ENCODE measurements at regions not wholly inside any gene's neighbourhood (a gene's known extent, or its start where the extent isn't known, plus 50 kb on each side); places are given as distances from the start of the nearest gene placed in this dataset.

DNA sequence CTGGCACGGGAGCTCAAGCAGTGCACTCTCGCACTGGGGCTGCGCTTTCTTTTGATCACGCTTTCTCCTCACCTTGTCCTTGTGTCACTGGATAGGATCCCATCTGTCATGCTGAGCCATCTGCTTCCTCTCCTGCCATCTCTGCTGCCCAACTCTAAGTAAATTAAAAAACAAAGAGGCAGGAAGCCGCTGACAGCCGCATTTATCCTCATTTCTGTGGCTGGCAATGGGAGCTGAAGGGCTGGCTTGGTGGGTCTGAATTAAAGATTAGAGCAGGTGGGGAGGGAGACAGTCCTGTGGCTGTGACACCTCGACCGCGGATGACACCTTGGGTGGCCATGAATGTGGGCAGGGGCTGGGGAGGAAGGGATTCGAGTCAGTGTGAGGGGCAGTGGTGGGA lies 159.2 kb upstream of the ALDH1B1 start:
- no peak for DNase-seq
- WGBS (ENCODE audit: insufficient coverage), result 86% methylated on average over 10 of the region's 10 CpGs

DNA sequence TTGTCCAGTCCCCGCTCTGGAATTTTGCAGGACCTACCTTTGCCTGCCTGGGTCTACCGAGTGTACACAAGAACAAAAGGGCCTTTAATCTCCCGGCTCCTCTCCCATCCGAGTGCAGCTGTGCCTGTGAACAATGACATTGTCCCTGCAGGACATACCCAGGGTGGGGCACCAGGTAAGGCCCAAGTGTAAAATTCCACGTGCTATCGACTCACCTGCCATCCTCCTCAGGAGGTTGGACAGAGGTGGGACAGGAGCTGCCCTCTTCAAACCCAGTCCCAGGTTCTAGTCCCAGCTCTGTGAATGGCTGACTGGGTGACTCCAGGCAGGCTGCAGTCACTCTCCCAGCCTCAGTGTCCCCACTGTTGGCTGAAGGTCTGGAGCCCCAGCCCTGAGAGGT lies 159.6 kb upstream of the ALDH1B1 start:
- WGBS (ENCODE audit: insufficient coverage), result 85% methylated on average over 6 of the region's 6 CpGs
- no peak overlapping the region for H3K27ac ChIP-seq (ENCODE audit: low read length)

More for the DNA sequence above, 159.2 kb upstream of the ALDH1B1 start:
- H3K27me3 ChIP-seq (ENCODE audit: control insufficient read depth, insufficient read depth, low read length), result peaks cover 4% of the 10 kb centered on the region
- no peaks in the 10 kb centered on the region for H3K9me3 ChIP-seq (replicated peaks; ENCODE audit: control insufficient read depth, low read depth, low read length)
- H3K27ac ChIP-seq (ENCODE audit: low read length), result no peak overlapping the region
- H3K36me3 ChIP-seq (ENCODE audit: control insufficient read depth, insufficient read depth, low read length), result no peaks in the 10 kb centered on the region
- H3K4me3 ChIP-seq (ENCODE audit: low read length), result no peak overlapping the region
- H3K4me1 ChIP-seq (ENCODE audit: control insufficient read depth, insufficient read depth, low read length), result peaks cover 5% of the 10 kb centered on the region

DNA sequence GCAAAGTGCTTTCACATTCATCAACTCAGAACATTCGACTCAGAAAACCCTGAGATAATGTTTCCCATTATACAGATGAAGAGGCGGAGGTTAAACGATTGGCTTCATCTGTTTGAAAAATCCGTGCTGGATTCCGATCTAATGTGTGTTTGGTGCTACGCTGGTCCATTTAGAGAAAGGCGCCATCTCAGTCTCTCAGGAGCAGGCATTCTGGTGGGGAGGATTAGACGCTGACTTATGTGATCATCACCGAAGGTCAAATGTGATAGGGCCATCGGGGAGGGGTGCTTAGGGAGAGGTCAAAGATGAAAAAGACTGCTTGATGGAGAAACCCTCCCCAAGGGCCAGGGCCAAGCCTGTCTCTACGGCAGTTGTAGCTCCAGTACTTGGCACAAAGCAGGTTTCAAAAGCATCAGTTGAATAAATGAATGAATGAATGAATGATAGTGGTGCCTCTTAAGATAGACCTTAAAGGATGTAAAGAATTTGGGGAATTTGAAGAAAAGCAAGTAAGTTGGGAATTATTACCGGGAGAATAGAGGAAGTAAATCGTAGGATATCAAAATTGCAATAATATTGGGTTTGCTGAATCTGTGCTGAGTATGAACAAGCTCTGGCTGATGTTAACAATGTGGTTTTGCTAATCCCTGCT lies 160.6 kb upstream of the SHB start:
- H3K9me3 ChIP-seq (replicated peaks; ENCODE audit: control insufficient read depth, low read depth, low read length), result no peaks in the 10 kb centered on the region
- DNase-seq, result no peak
- H3K27me3 ChIP-seq (ENCODE audit: control insufficient read depth, insufficient read depth, low read length), result peaks cover 14% of the 10 kb centered on the region
- peaks cover 21% of the 10 kb centered on the region for H3K4me1 ChIP-seq (ENCODE audit: control insufficient read depth, insufficient read depth, low read length)
- 72% methylated on average over 9 of the region's 13 CpGs for WGBS (ENCODE audit: insufficient coverage)
- no peak overlapping the region for H3K4me3 ChIP-seq (ENCODE audit: low read length)
- H3K27ac ChIP-seq (ENCODE audit: low read length), result no peak overlapping the region
- H3K36me3 ChIP-seq (ENCODE audit: control insufficient read depth, insufficient read depth, low read length), result no peaks in the 10 kb centered on the region

More for the DNA sequence above, 159.6 kb upstream of the ALDH1B1 start:
- H3K9me3 ChIP-seq (replicated peaks; ENCODE audit: control insufficient read depth, low read depth, low read length), result no peaks in the 10 kb centered on the region
- no peak overlapping the region for H3K4me3 ChIP-seq (ENCODE audit: low read length)
- peaks cover 9% of the 10 kb centered on the region for H3K4me1 ChIP-seq (ENCODE audit: control insufficient read depth, insufficient read depth, low read length)
- H3K36me3 ChIP-seq (ENCODE audit: control insufficient read depth, insufficient read depth, low read length), result no peaks in the 10 kb centered on the region
- peaks cover 8% of the 10 kb centered on the region for H3K27me3 ChIP-seq (ENCODE audit: control insufficient read depth, insufficient read depth, low read length)
- DNase-seq, result no peak

DNA sequence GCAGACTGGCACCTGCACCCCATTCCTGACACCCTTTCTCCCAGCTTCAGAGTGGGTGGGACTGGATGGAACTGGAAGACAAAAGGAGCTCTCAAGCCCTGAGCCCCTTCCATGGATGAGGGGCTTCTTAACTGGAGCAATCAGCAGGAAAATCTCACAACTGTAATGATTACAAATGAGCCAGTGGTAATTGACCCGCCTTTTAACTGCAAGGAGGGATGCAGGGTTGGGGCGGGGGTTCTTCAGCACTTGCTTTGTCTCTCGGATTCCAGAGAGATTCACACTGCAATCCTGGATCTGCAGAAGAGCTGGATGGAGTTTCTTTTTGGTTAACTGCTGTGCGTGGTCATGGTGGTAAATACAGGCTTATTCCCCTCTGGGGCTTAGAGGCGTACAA lies 160.1 kb upstream of the SHB start:
- Histone ChIP-seq H3K4me3 (ENCODE audit: low read length) (no peak overlapping the region), H3K36me3 (ENCODE audit: control insufficient read depth, insufficient read depth, low read length) (no peaks in the 10 kb centered on the region), H3K27me3 (ENCODE audit: control insufficient read depth, insufficient read depth, low read length) (peaks cover 14% of the 10 kb centered on the region), H3K4me1 (ENCODE audit: control insufficient read depth, insufficient read depth, low read length) (peaks cover 21% of the 10 kb centered on the region), H3K9me3 (replicated peaks; ENCODE audit: control insufficient read depth, low read depth, low read length) (no peaks in the 10 kb centered on the region), H3K27ac (ENCODE audit: low read length) (no peak overlapping the region)
- DNase-seq, result no peak
- no CpG with 5 or more reads among the region's 5 CpGs for WGBS (ENCODE audit: insufficient coverage)

DNA sequence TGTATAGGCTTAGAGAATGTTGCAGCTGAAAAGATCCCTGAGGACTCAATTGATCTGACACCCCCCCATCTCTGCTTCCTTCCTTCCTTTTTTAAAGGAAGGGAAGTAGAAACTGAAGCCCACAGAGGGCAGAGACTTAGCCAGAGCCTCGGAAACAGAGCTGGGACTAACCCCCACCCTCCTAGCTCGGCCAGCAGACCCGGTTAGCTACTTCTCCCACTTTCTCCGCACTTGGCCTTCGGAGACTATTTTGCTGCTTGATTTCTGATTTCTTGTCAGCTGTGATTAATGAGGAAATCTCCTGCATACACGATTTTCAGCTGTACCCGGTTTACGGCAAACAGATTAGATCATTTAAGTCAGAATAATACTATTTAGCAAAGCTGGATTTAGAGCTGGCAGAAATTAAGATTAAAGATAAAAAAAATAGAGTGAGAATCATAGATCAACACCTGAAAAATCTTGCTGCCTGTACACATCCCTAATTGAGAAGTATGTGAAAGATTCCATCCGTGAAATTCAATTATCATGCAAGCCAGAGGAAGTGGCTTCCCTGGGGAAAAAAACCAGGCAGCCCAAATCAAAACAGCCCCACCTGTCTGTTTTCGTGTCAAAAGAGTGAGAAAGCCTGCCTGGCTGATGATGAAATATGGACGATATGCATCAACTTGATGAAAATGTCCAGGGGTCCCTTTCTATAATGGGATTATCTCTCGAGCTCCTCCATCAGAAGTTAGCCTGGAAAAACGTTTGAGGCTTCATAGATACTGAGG lies 159.5 kb upstream of the SHB start:
- no peak overlapping the region for H3K4me3 ChIP-seq (ENCODE audit: low read length)
- H3K36me3 ChIP-seq (ENCODE audit: control insufficient read depth, insufficient read depth, low read length), result no peaks in the 10 kb centered on the region
- peaks cover 21% of the 10 kb centered on the region for H3K4me1 ChIP-seq (ENCODE audit: control insufficient read depth, insufficient read depth, low read length)
- H3K27ac ChIP-seq (ENCODE audit: low read length), result no peak overlapping the region
- DNase-seq, result no peak
- H3K27me3 ChIP-seq (ENCODE audit: control insufficient read depth, insufficient read depth, low read length), result peaks cover 12% of the 10 kb centered on the region
- WGBS (ENCODE audit: insufficient coverage), result no CpG with 5 or more reads among the region's 13 CpGs
- H3K9me3 ChIP-seq (replicated peaks; ENCODE audit: control insufficient read depth, low read depth, low read length), result no peaks in the 10 kb centered on the region

DNA sequence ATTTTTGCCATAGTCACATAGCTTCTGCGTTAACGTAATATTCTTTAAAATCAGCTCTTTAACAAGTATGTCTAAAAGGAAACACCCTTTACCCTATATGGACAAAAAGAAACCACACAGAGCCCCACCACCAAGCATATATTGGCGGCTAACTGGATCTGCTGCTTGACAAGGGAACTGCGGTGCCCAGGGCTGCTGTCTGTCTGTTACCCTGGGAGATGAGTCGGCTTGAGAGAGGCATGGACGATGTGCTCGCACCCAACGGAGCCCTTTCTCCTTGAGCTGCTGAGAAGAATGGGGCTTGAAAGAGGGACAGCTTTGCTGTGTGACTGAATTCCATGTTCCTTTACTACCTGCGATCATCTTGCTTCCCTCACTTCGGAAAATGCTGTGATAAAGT lies 158.6 kb upstream of the SHB start:
- no peak for DNase-seq
- Histone ChIP-seq H3K4me1 (ENCODE audit: control insufficient read depth, insufficient read depth, low read length) (peaks cover 21% of the 10 kb centered on the region), H3K9me3 (replicated peaks; ENCODE audit: control insufficient read depth, low read depth, low read length) (no peaks in the 10 kb centered on the region), H3K36me3 (ENCODE audit: control insufficient read depth, insufficient read depth, low read length) (no peaks in the 10 kb centered on the region), H3K27ac (ENCODE audit: low read length) (no peak overlapping the region), H3K27me3 (ENCODE audit: control insufficient read depth, insufficient read depth, low read length) (peaks cover 12% of the 10 kb centered on the region), H3K4me3 (ENCODE audit: low read length) (no peak overlapping the region)
- WGBS (ENCODE audit: insufficient coverage), result no CpG with 5 or more reads among the region's 10 CpGs

DNA sequence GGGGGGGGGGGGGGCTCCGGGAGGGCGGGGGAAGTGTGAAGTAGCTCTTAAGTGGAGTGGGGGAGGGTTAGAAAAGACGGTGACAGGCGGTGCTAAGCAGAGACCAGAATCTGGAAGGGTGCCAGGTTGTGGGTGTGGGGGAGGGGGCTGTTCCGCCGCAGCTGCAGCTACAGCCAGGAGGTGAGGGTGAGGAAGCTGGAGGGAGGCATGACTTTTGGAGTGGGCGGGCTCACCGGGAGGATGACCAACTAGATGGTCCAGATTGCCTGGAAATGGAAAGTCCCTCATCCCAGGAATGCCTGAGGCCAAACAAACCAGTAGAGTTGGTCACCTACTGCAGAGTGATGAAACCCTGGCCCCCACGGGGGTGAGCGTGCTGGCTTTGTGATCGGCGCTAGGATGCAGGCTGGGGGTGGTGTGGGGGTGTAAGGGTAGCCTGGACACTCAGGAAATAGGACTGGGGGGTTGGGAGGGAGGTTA lies 158.1 kb upstream of the SHB start:
- WGBS (ENCODE audit: insufficient coverage), result 8% methylated on average over 10 of the region's 12 CpGs
- DNase-seq, result peak; percentile 70
- H3K4me1 ChIP-seq (ENCODE audit: control insufficient read depth, insufficient read depth, low read length), result peaks cover 21% of the 10 kb centered on the region
- H3K36me3 ChIP-seq (ENCODE audit: control insufficient read depth, insufficient read depth, low read length), result no peaks in the 10 kb centered on the region
- H3K27me3 ChIP-seq (ENCODE audit: control insufficient read depth, insufficient read depth, low read length), result peaks cover 12% of the 10 kb centered on the region
- H3K4me3 ChIP-seq (ENCODE audit: low read length), result no peak overlapping the region
- H3K27ac ChIP-seq (ENCODE audit: low read length), result no peak overlapping the region
- no peaks in the 10 kb centered on the region for H3K9me3 ChIP-seq (replicated peaks; ENCODE audit: control insufficient read depth, low read depth, low read length)

DNA sequence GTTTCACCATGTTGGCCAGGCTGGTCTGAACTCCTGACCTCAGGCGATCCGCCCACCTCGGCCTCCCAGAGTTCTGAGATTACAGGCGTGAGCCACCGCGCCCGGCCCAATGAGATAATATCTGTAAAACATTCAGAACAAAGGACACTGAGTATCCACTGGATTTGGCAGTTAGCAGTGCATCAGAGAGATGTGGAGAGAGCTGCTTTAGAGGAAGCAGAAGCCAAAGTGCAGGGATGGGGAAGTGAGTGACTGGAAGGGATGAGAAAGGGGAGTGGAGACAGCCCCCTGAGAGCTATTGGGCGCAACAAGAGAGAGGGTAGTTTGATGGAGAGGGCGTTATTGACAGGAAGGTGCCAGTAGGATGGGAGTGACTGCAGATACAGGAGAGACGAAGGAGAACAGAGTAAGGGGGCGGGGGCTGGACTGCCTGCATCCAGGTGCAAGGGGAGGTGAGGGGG lies 157.5 kb upstream of the SHB start:
- Histone ChIP-seq H3K27ac (ENCODE audit: low read length) (no peak overlapping the region), H3K27me3 (ENCODE audit: control insufficient read depth, insufficient read depth, low read length) (peaks cover 12% of the 10 kb centered on the region), H3K36me3 (ENCODE audit: control insufficient read depth, insufficient read depth, low read length) (no peaks in the 10 kb centered on the region), H3K4me3 (ENCODE audit: low read length) (no peak overlapping the region), H3K9me3 (replicated peaks; ENCODE audit: control insufficient read depth, low read depth, low read length) (no peaks in the 10 kb centered on the region), H3K4me1 (ENCODE audit: control insufficient read depth, insufficient read depth, low read length) (peaks cover 21% of the 10 kb centered on the region)
- DNase-seq, result peak; percentile 25
- WGBS (ENCODE audit: insufficient coverage), result 20% methylated on average over 6 of the region's 11 CpGs

DNA sequence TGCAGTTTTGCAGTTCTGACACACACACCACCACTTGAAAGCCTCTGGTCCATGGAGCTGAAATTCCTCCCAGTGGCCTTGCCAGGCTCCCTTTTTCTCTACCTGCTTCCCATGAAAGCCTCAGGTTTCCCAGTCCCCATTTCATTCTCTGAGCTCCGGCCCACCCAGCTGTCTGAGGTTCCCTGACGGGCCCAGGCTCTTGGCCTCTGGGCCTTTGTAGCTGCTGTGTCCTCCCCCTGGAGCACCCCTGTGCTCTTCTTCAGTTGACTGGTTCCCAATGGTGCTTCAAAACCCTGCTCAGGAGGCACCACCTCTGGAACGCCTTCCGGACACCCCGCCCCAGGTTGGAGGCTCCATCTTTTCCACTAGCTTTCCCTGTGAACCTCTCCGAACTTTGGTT lies 155.9 kb upstream of the SHB start:
- 85% methylated on average over 3 of the region's 6 CpGs for WGBS (ENCODE audit: insufficient coverage)
- H3K4me1 ChIP-seq (ENCODE audit: control insufficient read depth, insufficient read depth, low read length), result peaks cover 21% of the 10 kb centered on the region
- H3K36me3 ChIP-seq (ENCODE audit: control insufficient read depth, insufficient read depth, low read length), result no peaks in the 10 kb centered on the region

DNA sequence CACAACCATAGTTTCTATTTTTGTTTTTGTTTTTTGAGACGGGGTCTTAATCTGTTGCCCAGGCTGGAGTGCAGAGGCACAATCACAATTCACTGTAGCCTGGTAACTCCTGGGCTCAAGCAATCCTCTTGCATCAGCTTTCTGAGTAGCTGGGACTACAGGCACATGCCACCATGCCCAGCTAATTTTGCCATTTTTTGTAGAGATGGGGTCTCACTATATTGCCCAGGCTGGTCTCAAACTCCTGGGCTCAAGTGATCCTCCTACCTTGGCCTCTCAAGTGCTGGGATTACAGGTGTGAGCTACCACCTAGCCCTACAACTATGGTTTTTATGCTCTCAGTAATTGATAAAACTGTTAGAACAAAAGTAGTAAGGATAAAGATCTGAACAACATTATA lies 147.5 kb upstream of the SHB start:
- H3K36me3 ChIP-seq (ENCODE audit: control insufficient read depth, insufficient read depth, low read length), result no peaks in the 10 kb centered on the region
- H3K27me3 ChIP-seq (ENCODE audit: control insufficient read depth, insufficient read depth, low read length), result no peaks in the 10 kb centered on the region
- no peak overlapping the region for H3K27ac ChIP-seq (ENCODE audit: low read length)
- no peaks in the 10 kb centered on the region for H3K9me3 ChIP-seq (replicated peaks; ENCODE audit: control insufficient read depth, low read depth, low read length)
- WGBS (ENCODE audit: insufficient coverage), result no CpG with 5 or more reads among the region's 1 CpG
- no peaks in the 10 kb centered on the region for H3K4me1 ChIP-seq (ENCODE audit: control insufficient read depth, insufficient read depth, low read length)
- H3K4me3 ChIP-seq (ENCODE audit: low read length), result no peak overlapping the region
- no peak for DNase-seq

More for the DNA sequence above, 155.9 kb upstream of the SHB start:
- Histone ChIP-seq H3K4me3 (ENCODE audit: low read length) (no peak overlapping the region), H3K9me3 (replicated peaks; ENCODE audit: control insufficient read depth, low read depth, low read length) (no peaks in the 10 kb centered on the region), H3K27me3 (ENCODE audit: control insufficient read depth, insufficient read depth, low read length) (peaks cover 12% of the 10 kb centered on the region), H3K27ac (ENCODE audit: low read length) (no peak overlapping the region)
- no peak for DNase-seq

Data from muscle of leg (tissue), 3 donors.